A549 (cell line): ENCODE measurements at regions not wholly inside any gene's neighbourhood (a gene's known extent, or its start where the extent isn't known, plus 50 kb on each side); places are given as distances from the start of the nearest gene placed in this dataset.

Experiments used
- ATAC-seq, 2 experiments: fragments of 200-7000 bp in 1 of 2; fragments of >200 bp in 1 of 2; cut with Nextera tagmentation in 1 of 2; cut with Tn5 transposase in 1 of 2; 3 replicates each; pipeline versions ENCODE4 v1.8.0 to v1.9.1; 2018 to 2020; ENCODE audit warnings: mild to moderate bottlenecking in 1 of 2, moderate library complexity in 1 of 2
- CTCF ChIA-PET: fragments of 300-600 bp; sonication (Branson Sonifier 250); formaldehyde crosslinking; extraction: SDS; loops from one replicate; lab custom pipeline; 2021; ENCODE audit warnings: antibody characterized with exemption, inconsistent platforms; lab: Yijun Ruan, JAX
- POLR2A ChIA-PET: fragments of 350-600 bp; formaldehyde crosslinking; extraction: SDS; loops from one replicate; lab custom pipeline; 2021; ENCODE audit warnings: antibody characterized with exemption, inconsistent platforms; lab: Yijun Ruan, JAX
- DNase-seq, 2 experiments: peaks; one replicate each; pipeline versions ENCODE4 v3.0.0 to v3.0.0-alpha.2; 2011 to 2016; ENCODE audit warnings: low read depth in 1 of 2, low spot score in 1 of 2
- FAIRE-seq: peaks from 2 replicates; lab custom pipeline; 2011; peaks lifted over from hg19 to GRCh38; lab: Jason Lieb, UNC
- H3K27ac ChIP-seq, 2 experiments: fragments of >200 bp; sonication (Bioruptor Twin); formaldehyde crosslinking; 3 replicates each; pipeline ENCODE4 v1.5.1; 2016 to 2017
- H3K4me1 ChIP-seq: fragments of >200 bp; sonication (Bioruptor Twin); formaldehyde crosslinking; 3 replicates; pipeline ENCODE4 v1.6.1; 2016
- H3K4me2 ChIP-seq: fragments of >200 bp; sonication (Bioruptor Twin); formaldehyde crosslinking; 3 replicates; pipeline ENCODE4 v1.6.1; 2016
- H3K4me3 ChIP-seq: fragments of >200 bp; sonication (Bioruptor Twin); formaldehyde crosslinking; 3 replicates; pipeline ENCODE4 v1.5.1; 2016
- H3K9me3 ChIP-seq: fragments of >200 bp; sonication (Bioruptor Twin); formaldehyde crosslinking; 3 replicates; pipeline ENCODE4 v1.6.1; 2016
- ATOH8 ChIP-seq: fragments of 250-450 bp; sonication (Bioruptor Pico); IDR thresholded peaks from 2 replicates; pipeline ENCODE4 v1.5.0; 2020; ENCODE audit warnings: low read depth, mild to moderate bottlenecking, moderate library complexity
- BCL3 ChIP-seq: fragments of >200 bp; sonication (Bioruptor Twin); formaldehyde crosslinking; IDR thresholded peaks from 3 replicates; pipeline ENCODE4 v1.6.1; 2016
- CHD4 ChIP-seq: fragments of 200-600 bp; sonication (generic); IDR thresholded peaks from 2 replicates; pipeline ENCODE4 v1.6.1; 2016; ENCODE audit warnings: antibody characterized with exemption, mild to moderate bottlenecking, borderline replicate concordance
- ELK1 ChIP-seq: fragments of 150-350 bp; IDR thresholded peaks from 2 replicates; pipeline ENCODE4 v1.6.1; 2014; ENCODE audit warnings: low read depth, mild to moderate bottlenecking, low read length
- HES2 ChIP-seq: fragments of >200 bp; sonication (Bioruptor Twin); formaldehyde crosslinking; IDR thresholded peaks from 2 replicates; pipeline ENCODE4 v1.6.1; 2016
- HEYL ChIP-seq: fragments of 250-450 bp; sonication (Bioruptor Pico); IDR thresholded peaks from 2 replicates; pipeline ENCODE4 v1.8.0; 2021; ENCODE audit warnings: mild to moderate bottlenecking, moderate library complexity
- HOXB13 ChIP-seq: fragments of 250-450 bp; sonication (Bioruptor Pico); IDR thresholded peaks from 2 replicates; pipeline ENCODE4 v1.5.0; 2020; ENCODE audit warnings: low read depth, mild to moderate bottlenecking, moderate library complexity
- HOXB5 ChIP-seq: fragments of 250-450 bp; sonication (Bioruptor Pico); IDR thresholded peaks from 2 replicates; pipeline ENCODE4 v1.5.0; 2020; ENCODE audit warnings: mild to moderate bottlenecking, moderate library complexity
- JUNB ChIP-seq: fragments of >200 bp; sonication (Bioruptor Twin); formaldehyde crosslinking; IDR thresholded peaks from 2 replicates; pipeline ENCODE4 v1.6.1; 2016
- PHF8 ChIP-seq: fragments of 200-600 bp; sonication (generic); IDR thresholded peaks from 2 replicates; pipeline ENCODE4 v1.6.1; 2016; ENCODE audit warnings: low read depth, mild to moderate bottlenecking, antibody characterized with exemption, moderate library complexity, borderline replicate concordance
- RARB ChIP-seq: fragments of 250-450 bp; sonication (Bioruptor Pico); IDR thresholded peaks from 2 replicates; pipeline ENCODE4 v1.8.0; 2021; ENCODE audit warnings: mild to moderate bottlenecking, moderate library complexity
- RFX5 ChIP-seq: fragments of 450-650 bp; IDR thresholded peaks from 2 replicates; pipeline ENCODE4 v1.7.1; 2014; ENCODE audit warnings: antibody characterized with exemption, mild to moderate bottlenecking, moderate library complexity
- TP53 ChIP-seq: fragments of 250-450 bp; sonication (Bioruptor Pico); IDR thresholded peaks from 2 replicates; pipeline ENCODE4 v1.5.0; 2021; ENCODE audit warnings: mild to moderate bottlenecking, moderate library complexity
- ZSCAN20 ChIP-seq: fragments of 250-450 bp; sonication (Bioruptor Pico); IDR thresholded peaks from 2 replicates; pipeline ENCODE4 v1.8.0; 2022; ENCODE audit warnings: mild to moderate bottlenecking, moderate library complexity
- WGBS: methylation state at CpG from one replicate; pipeline ENCODE4 v1.1.6; 2017; ENCODE audit errors: missing lambda C conversion rate; 5-methylcytosine and 5-hydroxymethylcytosine counted together
- TF ChIP-seq, protein P1 (sequence below): fragments of >200 bp; sonication (Bioruptor Twin); formaldehyde crosslinking; IDR thresholded peaks from 3 replicates; pipeline ENCODE4 v1.5.1; 2016

- H3K4me2 ChIP-seq = no peak overlapping the region
- no peaks in the 10 kb centered on the region for H3K4me1 ChIP-seq
- no peak for DNase-seq
- H3K4me3 ChIP-seq = no peak overlapping the region
- no peak for TF ChIP-seq TP53 (CRISPR knock-in tag)
- TF ChIP-seq, protein P1, sequence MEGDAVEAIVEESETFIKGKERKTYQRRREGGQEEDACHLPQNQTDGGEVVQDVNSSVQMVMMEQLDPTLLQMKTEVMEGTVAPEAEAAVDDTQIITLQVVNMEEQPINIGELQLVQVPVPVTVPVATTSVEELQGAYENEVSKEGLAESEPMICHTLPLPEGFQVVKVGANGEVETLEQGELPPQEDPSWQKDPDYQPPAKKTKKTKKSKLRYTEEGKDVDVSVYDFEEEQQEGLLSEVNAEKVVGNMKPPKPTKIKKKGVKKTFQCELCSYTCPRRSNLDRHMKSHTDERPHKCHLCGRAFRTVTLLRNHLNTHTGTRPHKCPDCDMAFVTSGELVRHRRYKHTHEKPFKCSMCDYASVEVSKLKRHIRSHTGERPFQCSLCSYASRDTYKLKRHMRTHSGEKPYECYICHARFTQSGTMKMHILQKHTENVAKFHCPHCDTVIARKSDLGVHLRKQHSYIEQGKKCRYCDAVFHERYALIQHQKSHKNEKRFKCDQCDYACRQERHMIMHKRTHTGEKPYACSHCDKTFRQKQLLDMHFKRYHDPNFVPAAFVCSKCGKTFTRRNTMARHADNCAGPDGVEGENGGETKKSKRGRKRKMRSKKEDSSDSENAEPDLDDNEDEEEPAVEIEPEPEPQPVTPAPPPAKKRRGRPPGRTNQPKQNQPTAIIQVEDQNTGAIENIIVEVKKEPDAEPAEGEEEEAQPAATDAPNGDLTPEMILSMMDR = no peak
- TF ChIP-seq RARB (CRISPR knock-in tag) = no peak
- TF ChIP-seq JUNB = no peak
- no peak for TF ChIP-seq ATOH8
- no peak for TF ChIP-seq BCL3
- TF ChIP-seq HES2 = no peak
- no peak for TF ChIP-seq HOXB5 (CRISPR knock-in tag)
- FAIRE-seq = no peak
- H3K27ac ChIP-seq = no peak overlapping the region
- WGBS = 100% methylated on average over 1 of the region's 1 CpG
- CTCF ChIA-PET = interaction anchor here (1.5 to 2.2 kb wide), 2 partner anchors 9 to 12 kb away, joined by 7 to 8 read pairs; no protein-coding TSS in a partner anchor
- POLR2A ChIA-PET = no interaction called here
- no peaks in the 10 kb centered on the region for H3K9me3 ChIP-seq
- no peak for ATAC-seq
These were observed 126.6 kb upstream of the SPACA1 start for GRCh38 chr6:87921034-87921433.

- ATAC-seq (no peak), DNase-seq (no peak), FAIRE-seq (no peak)
- H3K4me3 ChIP-seq = no peak overlapping the region
- no peaks in the 10 kb centered on the region for H3K4me1 ChIP-seq
- ChIA-PET POLR2A (no interaction called here), CTCF (interaction anchor here (1.5 kb wide), 1 partner anchor 9 kb away, joined by 7 read pairs; no protein-coding TSS in a partner anchor)
- H3K9me3 ChIP-seq = no peaks in the 10 kb centered on the region
- no peak overlapping the region for H3K4me2 ChIP-seq
- WGBS = 66% methylated on average over 3 of the region's 3 CpGs
- TF ChIP-seq CHD4 (no peak), JUNB (no peak), ZSCAN20 (CRISPR knock-in tag) (no peak), HOXB13 (no peak), HES2 (no peak), PHF8 (no peak)
- TF ChIP-seq, all 56 proteins: peak for 0
- H3K27ac ChIP-seq = no peak overlapping the region
These were observed 127.4 kb upstream of the SPACA1 start for GRCh38 chr6:87920245-87920644.

- Histone ChIP-seq H3K4me1 (no peaks in the 10 kb centered on the region), H3K4me3 (no peak overlapping the region), H3K4me2 (no peak overlapping the region), H3K27ac (no peak overlapping the region), H3K9me3 (no peaks in the 10 kb centered on the region)
- no peak for TF ChIP-seq ELK1
- TF ChIP-seq HEYL (CRISPR knock-in tag) = no peak
- no peak for TF ChIP-seq RFX5
- TF ChIP-seq HOXB5 (CRISPR knock-in tag) = no peak
- ChIA-PET CTCF (no interaction called here), POLR2A (no interaction called here)
- FAIRE-seq (no peak), DNase-seq (no peak), ATAC-seq (no peak)
- WGBS = 92% methylated on average over 1 of the region's 1 CpG
These were observed 128.2 kb upstream of the SPACA1 start for GRCh38 chr6:87919416-87919815.
